Smooth muscle cell (in vitro differentiated cells): ENCODE measurements at regions not wholly inside any gene's neighbourhood (a gene's known extent, or its start where the extent isn't known, plus 50 kb on each side); places are given as distances from the start of the nearest gene placed in this dataset.

Experiments used
- DNase-seq: peaks from one replicate; lab custom pipeline; 2025; ENCODE audit not compliant: unreplicated experiment; lab: John Stamatoyannopoulos, UW
- H2AFZ ChIP-seq: fragments of 200-600 bp; sonication (generic); 2 replicates; pipeline ENCODE4 v1.6.0; 2016; ENCODE audit warnings: antibody characterized with exemption, low read depth, mild to moderate bottlenecking
- H3F3A ChIP-seq: fragments of 200-600 bp; sonication (generic); 2 replicates; pipeline ENCODE4 v1.6.0; 2017; ENCODE audit warnings: antibody characterized with exemption, low read depth
- H3K27ac ChIP-seq: fragments of 200-600 bp; sonication (generic); 2 replicates; pipeline ENCODE4 v1.5.1; 2016; ENCODE audit warnings: low read depth, mild to moderate bottlenecking
- H3K27me3 ChIP-seq: fragments of 200-600 bp; sonication (generic); 2 replicates; pipeline ENCODE4 v1.6.1; 2016; ENCODE audit warnings: low read depth, mild to moderate bottlenecking
- H3K36me3 ChIP-seq: fragments of 200-600 bp; sonication (generic); 2 replicates; pipeline ENCODE4 v1.5.1; 2016; ENCODE audit warnings: low read depth
- H3K4me1 ChIP-seq: fragments of 200-600 bp; sonication (generic); 2 replicates; pipeline ENCODE4 v1.5.1; 2016; ENCODE audit warnings: low read depth
- H3K4me2 ChIP-seq: fragments of 200-600 bp; sonication (generic); 2 replicates; pipeline ENCODE4 v1.6.0; 2016; ENCODE audit warnings: mild to moderate bottlenecking
- H3K4me3 ChIP-seq: fragments of 200-600 bp; sonication (generic); 2 replicates; pipeline ENCODE4 v1.5.1; 2016; ENCODE audit warnings: mild to moderate bottlenecking
- H3K79me2 ChIP-seq: fragments of 200-600 bp; sonication (generic); 2 replicates; pipeline ENCODE4 v1.6.0; 2016; ENCODE audit warnings: low read depth, mild to moderate bottlenecking
- H3K9ac ChIP-seq: fragments of 200-600 bp; sonication (generic); 2 replicates; pipeline ENCODE4 v1.6.0; 2016; ENCODE audit warnings: low read depth
- H3K9me3 ChIP-seq: fragments of 200-600 bp; sonication (generic); replicated peaks from 2 replicates; pipeline ENCODE4 v1.5.1; 2016; ENCODE audit warnings: low read depth
- H4K20me1 ChIP-seq: fragments of 200-600 bp; sonication (generic); 2 replicates; pipeline ENCODE4 v1.6.0; 2016; ENCODE audit warnings: low read depth
- whole genome bisulfite sequencing: methylation state at CpG from one replicate; pipeline ENCODE4 v1.1.7; 2016; ENCODE audit warnings: low lambda C conversion rate; 5-methylcytosine and 5-hydroxymethylcytosine counted together
- TF ChIP-seq, protein P1 (sequence below): fragments of 200-600 bp; sonication (generic); IDR thresholded peaks from 2 replicates; pipeline ENCODE4 v1.5.1; 2017; ENCODE audit warnings: borderline replicate concordance, mild to moderate bottlenecking, antibody characterized with exemption; ENCODE audit not compliant: insufficient read depth, poor library complexity, severe bottlenecking

- DNase-seq = no peak
- Histone ChIP-seq H3F3A (no peaks in the 10 kb centered on the region), H3K9ac (no peak overlapping the region), H3K27ac (no peak overlapping the region), H3K4me3 (no peak overlapping the region), H4K20me1 (no peaks in the 10 kb centered on the region), H3K4me2 (no peak overlapping the region), H3K4me1 (no peaks in the 10 kb centered on the region), H3K9me3 (no peaks in the 10 kb centered on the region), H2AFZ (no peak overlapping the region), H3K79me2 (no peaks in the 10 kb centered on the region), H3K27me3 (no peaks in the 10 kb centered on the region), H3K36me3 (no peaks in the 10 kb centered on the region)
- TF ChIP-seq, protein P1, sequence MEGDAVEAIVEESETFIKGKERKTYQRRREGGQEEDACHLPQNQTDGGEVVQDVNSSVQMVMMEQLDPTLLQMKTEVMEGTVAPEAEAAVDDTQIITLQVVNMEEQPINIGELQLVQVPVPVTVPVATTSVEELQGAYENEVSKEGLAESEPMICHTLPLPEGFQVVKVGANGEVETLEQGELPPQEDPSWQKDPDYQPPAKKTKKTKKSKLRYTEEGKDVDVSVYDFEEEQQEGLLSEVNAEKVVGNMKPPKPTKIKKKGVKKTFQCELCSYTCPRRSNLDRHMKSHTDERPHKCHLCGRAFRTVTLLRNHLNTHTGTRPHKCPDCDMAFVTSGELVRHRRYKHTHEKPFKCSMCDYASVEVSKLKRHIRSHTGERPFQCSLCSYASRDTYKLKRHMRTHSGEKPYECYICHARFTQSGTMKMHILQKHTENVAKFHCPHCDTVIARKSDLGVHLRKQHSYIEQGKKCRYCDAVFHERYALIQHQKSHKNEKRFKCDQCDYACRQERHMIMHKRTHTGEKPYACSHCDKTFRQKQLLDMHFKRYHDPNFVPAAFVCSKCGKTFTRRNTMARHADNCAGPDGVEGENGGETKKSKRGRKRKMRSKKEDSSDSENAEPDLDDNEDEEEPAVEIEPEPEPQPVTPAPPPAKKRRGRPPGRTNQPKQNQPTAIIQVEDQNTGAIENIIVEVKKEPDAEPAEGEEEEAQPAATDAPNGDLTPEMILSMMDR = no peak
- WGBS = 95% methylated on average over 2 of the region's 2 CpGs
These were observed 363.3 kb upstream of the MBL2 start for GRCh38 chr10:53135897-53136253.

GRCh38 chr10:53135213-53135896, 362.8 kb upstream of the MBL2 start:
- H3K4me2 ChIP-seq = no peak overlapping the region
- no peaks in the 10 kb centered on the region for H3F3A ChIP-seq
- H3K4me3 ChIP-seq = no peak overlapping the region
- TF ChIP-seq, protein P1 = no peak
- WGBS = 99% methylated on average over 2 of the region's 2 CpGs
- no peak for DNase-seq
- H3K4me1 ChIP-seq = no peaks in the 10 kb centered on the region
- no peak overlapping the region for H2AFZ ChIP-seq
- no peak overlapping the region for H3K9ac ChIP-seq
- no peaks in the 10 kb centered on the region for H3K79me2 ChIP-seq
- H3K27me3 ChIP-seq = no peaks in the 10 kb centered on the region
- no peak overlapping the region for H3K27ac ChIP-seq
- H3K9me3 ChIP-seq = no peaks in the 10 kb centered on the region
- H3K36me3 ChIP-seq = no peaks in the 10 kb centered on the region
- no peaks in the 10 kb centered on the region for H4K20me1 ChIP-seq

DNA sequence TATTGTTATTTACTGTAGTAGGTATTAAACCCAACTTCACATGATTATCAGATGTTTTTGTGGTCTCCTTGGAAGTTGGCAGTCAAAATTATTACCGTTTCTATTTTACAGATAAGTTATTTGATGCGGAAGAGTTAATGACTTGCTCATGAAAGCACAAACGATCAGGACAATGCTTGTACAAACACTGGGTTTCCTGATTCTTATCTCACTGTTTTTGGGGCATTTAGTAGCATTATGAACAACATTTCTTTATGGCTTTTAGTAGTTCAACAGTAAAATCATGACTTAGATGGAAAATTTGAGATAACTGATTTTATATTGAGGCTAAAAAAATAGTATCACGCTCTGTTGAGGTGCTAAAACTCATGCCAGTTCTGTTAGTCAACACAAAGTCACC, 361.5 kb upstream of the MBL2 start:
- WGBS = 77% methylated on average over 4 of the region's 4 CpGs
- H3K79me2 ChIP-seq = no peaks in the 10 kb centered on the region

GRCh38 chr10:53130337-53130736, 357.8 kb upstream of the MBL2 start:
- Histone ChIP-seq H4K20me1 (no peaks in the 10 kb centered on the region), H3K27me3 (no peaks in the 10 kb centered on the region), H3F3A (no peaks in the 10 kb centered on the region), H3K27ac (no peak overlapping the region), H3K9me3 (no peaks in the 10 kb centered on the region), H2AFZ (no peak overlapping the region), H3K4me3 (no peak overlapping the region), H3K79me2 (no peaks in the 10 kb centered on the region), H3K4me1 (no peaks in the 10 kb centered on the region), H3K4me2 (no peak overlapping the region), H3K9ac (no peak overlapping the region), H3K36me3 (no peaks in the 10 kb centered on the region)
- TF ChIP-seq, protein P1 = no peak
- DNase-seq = no peak

More for the DNA sequence above, 361.5 kb upstream of the MBL2 start:
- Histone ChIP-seq H3K4me1 (no peaks in the 10 kb centered on the region), H3K4me2 (no peak overlapping the region), H3K9ac (no peak overlapping the region), H3K9me3 (no peaks in the 10 kb centered on the region), H3F3A (no peaks in the 10 kb centered on the region), H4K20me1 (no peaks in the 10 kb centered on the region), H3K27ac (no peak overlapping the region), H3K36me3 (no peaks in the 10 kb centered on the region), H3K4me3 (no peak overlapping the region), H3K27me3 (no peaks in the 10 kb centered on the region), H2AFZ (no peak overlapping the region)
- DNase-seq = no peak
- TF ChIP-seq, protein P1 = no peak
